Skeletal muscle tissue (tissue), 3 donors: ENCODE measurements at regions not wholly inside any gene's neighbourhood (a gene's known extent, or its start where the extent isn't known, plus 50 kb on each side); places are given as distances from the start of the nearest gene placed in this dataset.
"Not testable (repeated sequence)": the region's sequence is repeated elsewhere in the genome, so short reads cannot be mapped to it uniquely, and the experiment has no call there.

Experiments
- H3K27ac ChIP-seq: one replicate; pipeline ENCODE4 v1.7.0; 2013; ENCODE audit warnings: mild to moderate bottlenecking, low read depth, low read length, inconsistent platforms
- H3K27me3 ChIP-seq, 3 donors: one replicate each; pipeline ENCODE4 v1.7.0; 2013; ENCODE audit warnings: low read length in 3 of 3; ENCODE audit not compliant: control insufficient read depth in 3 of 3, insufficient read depth in 3 of 3
- H3K36me3 ChIP-seq, 3 donors: one replicate each; pipeline ENCODE4 v1.7.0; 2013; ENCODE audit warnings: low read length in 3 of 3; ENCODE audit not compliant: control insufficient read depth in 3 of 3, insufficient read depth in 3 of 3
- H3K4me1 ChIP-seq, 3 donors: one replicate each; pipeline ENCODE4 v1.7.0; 2013; ENCODE audit warnings: low read length in 3 of 3, mild to moderate bottlenecking in 3 of 3; ENCODE audit not compliant: control insufficient read depth in 3 of 3, insufficient read depth in 3 of 3
- H3K4me3 ChIP-seq, 3 donors: one replicate each; pipeline ENCODE4 v1.7.0; 2013; ENCODE audit warnings: low read length in 3 of 3
- H3K9ac ChIP-seq, 3 donors: one replicate each; pipeline ENCODE4 v1.7.0; 2013; ENCODE audit warnings: low read length in 3 of 3, mild to moderate bottlenecking in 3 of 3, moderate library complexity in 2 of 3, low read depth in 1 of 3
- H3K9me3 ChIP-seq, 3 donors: one replicate each; pipeline ENCODE4 v1.7.0; 2013; ENCODE audit warnings: low read length in 3 of 3; ENCODE audit not compliant: control insufficient read depth in 3 of 3
- donor health status: Osteomylitis.

GRCh38 chr4:19496756-19497155 lies 754.9 kb upstream of the SLIT2 start:
- H3K9ac ChIP-seq = no peak overlapping the region
- no peaks in the 10 kb centered on the region for H3K36me3 ChIP-seq
- no peak overlapping the region for H3K4me3 ChIP-seq
- H3K4me1 ChIP-seq = no peaks in the 10 kb centered on the region
- H3K27ac ChIP-seq = no peak overlapping the region
- H3K9me3 ChIP-seq = no peaks in the 10 kb centered on the region
- no peaks in the 10 kb centered on the region for H3K27me3 ChIP-seq

GRCh38 chr4:19494961-19495360 lies 756.7 kb upstream of the SLIT2 start:
- no peak overlapping the region for H3K4me3 ChIP-seq
- H3K27me3 ChIP-seq = no peaks in the 10 kb centered on the region
- H3K36me3 ChIP-seq = no peaks in the 10 kb centered on the region
- no peaks in the 10 kb centered on the region for H3K4me1 ChIP-seq
- H3K27ac ChIP-seq = no peak overlapping the region
- H3K9ac ChIP-seq = no peak overlapping the region
- no peaks in the 10 kb centered on the region for H3K9me3 ChIP-seq

- Histone ChIP-seq H3K9ac (no peak overlapping the region), H3K36me3 (no peaks in the 10 kb centered on the region), H3K4me1 (no peaks in the 10 kb centered on the region), H3K4me3 (no peak overlapping the region), H3K9me3 (no peaks in the 10 kb centered on the region), H3K27ac (no peak overlapping the region), H3K27me3 (no peaks in the 10 kb centered on the region)
Measured at GRCh38 chr4:19492606-19493005, 759.1 kb upstream of the SLIT2 start.

GRCh38 chr4:19486400-19486799 lies 765.3 kb upstream of the SLIT2 start:
- H3K4me1 ChIP-seq = no peaks in the 10 kb centered on the region
- no peaks in the 10 kb centered on the region for H3K36me3 ChIP-seq
- H3K27ac ChIP-seq = no peak overlapping the region
- H3K4me3 ChIP-seq = no peak overlapping the region
- H3K9ac ChIP-seq = no peak overlapping the region
- H3K27me3 ChIP-seq = no peaks in the 10 kb centered on the region
- no peaks in the 10 kb centered on the region for H3K9me3 ChIP-seq

- Histone ChIP-seq H3K4me1 (no peaks in the 10 kb centered on the region), H3K9me3 (no peaks in the 10 kb centered on the region), H3K27ac (no peak overlapping the region), H3K27me3 (no peaks in the 10 kb centered on the region), H3K9ac (no peak overlapping the region), H3K4me3 (no peak overlapping the region), H3K36me3 (no peaks in the 10 kb centered on the region)
Measured at GRCh38 chr4:19478791-19479190, 772.9 kb upstream of the SLIT2 start.

GRCh38 chr4:19473569-19473968 lies 778.1 kb upstream of the SLIT2 start:
- Histone ChIP-seq H3K4me3 (no peak overlapping the region), H3K4me1 (no peaks in the 10 kb centered on the region), H3K27me3 (no peaks in the 10 kb centered on the region), H3K9me3 (no peaks in the 10 kb centered on the region), H3K9ac (no peak overlapping the region), H3K27ac (no peak overlapping the region), H3K36me3 (no peaks in the 10 kb centered on the region)

GRCh38 chr4:19472666-19473065 lies 779.0 kb upstream of the SLIT2 start:
- H3K36me3 ChIP-seq = no peaks in the 10 kb centered on the region
- no peak overlapping the region for H3K9ac ChIP-seq
- no peak overlapping the region for H3K27ac ChIP-seq
- no peak overlapping the region for H3K4me3 ChIP-seq
- no peaks in the 10 kb centered on the region for H3K9me3 ChIP-seq
- H3K27me3 ChIP-seq = no peaks in the 10 kb centered on the region
- no peaks in the 10 kb centered on the region for H3K4me1 ChIP-seq

- H3K27ac ChIP-seq, H3K36me3 ChIP-seq, H3K4me3 ChIP-seq, H3K9me3 ChIP-seq, H3K9ac ChIP-seq, H3K4me1 ChIP-seq, H3K27me3 ChIP-seq: not testable (repeated sequence)
Measured at GRCh38 chr4:19470001-19470400, 781.7 kb upstream of the SLIT2 start.

GRCh38 chr4:19462117-19462516 lies 789.6 kb upstream of the SLIT2 start:
- no peaks in the 10 kb centered on the region for H3K4me1 ChIP-seq
- H3K36me3 ChIP-seq = no peaks in the 10 kb centered on the region
- H3K4me3 ChIP-seq = no peak overlapping the region
- H3K27ac ChIP-seq = no peak overlapping the region
- no peaks in the 10 kb centered on the region for H3K27me3 ChIP-seq
- no peaks in the 10 kb centered on the region for H3K9me3 ChIP-seq
- no peak overlapping the region for H3K9ac ChIP-seq

- Histone ChIP-seq H3K4me3 (no peak overlapping the region), H3K27ac (no peak overlapping the region), H3K27me3 (no peaks in the 10 kb centered on the region), H3K4me1 (no peaks in the 10 kb centered on the region), H3K9ac (no peak overlapping the region), H3K9me3 (no peaks in the 10 kb centered on the region), H3K36me3 (no peaks in the 10 kb centered on the region)
Measured at GRCh38 chr4:19455850-19456602, 795.7 kb upstream of the SLIT2 start.
